Skeletal muscle tissue (tissue), 3 donors: ENCODE measurements at regions not wholly inside any gene's neighbourhood (a gene's known extent, or its start where the extent isn't known, plus 50 kb on each side); places are given as distances from the start of the nearest gene placed in this dataset.

ENCODE experiments used
- H3K27ac ChIP-seq: one replicate; pipeline ENCODE4 v1.7.0; 2013; ENCODE audit warnings: mild to moderate bottlenecking, low read depth, low read length, inconsistent platforms
- H3K27me3 ChIP-seq, 3 donors: one replicate each; pipeline ENCODE4 v1.7.0; 2013; ENCODE audit warnings: low read length in 3 of 3; ENCODE audit not compliant: control insufficient read depth in 3 of 3, insufficient read depth in 3 of 3
- H3K36me3 ChIP-seq, 3 donors: one replicate each; pipeline ENCODE4 v1.7.0; 2013; ENCODE audit warnings: low read length in 3 of 3; ENCODE audit not compliant: control insufficient read depth in 3 of 3, insufficient read depth in 3 of 3
- H3K4me1 ChIP-seq, 3 donors: one replicate each; pipeline ENCODE4 v1.7.0; 2013; ENCODE audit warnings: low read length in 3 of 3, mild to moderate bottlenecking in 3 of 3; ENCODE audit not compliant: control insufficient read depth in 3 of 3, insufficient read depth in 3 of 3
- H3K4me3 ChIP-seq, 3 donors: one replicate each; pipeline ENCODE4 v1.7.0; 2013; ENCODE audit warnings: low read length in 3 of 3
- H3K9ac ChIP-seq, 3 donors: one replicate each; pipeline ENCODE4 v1.7.0; 2013; ENCODE audit warnings: low read length in 3 of 3, mild to moderate bottlenecking in 3 of 3, moderate library complexity in 2 of 3, low read depth in 1 of 3
- H3K9me3 ChIP-seq, 3 donors: one replicate each; pipeline ENCODE4 v1.7.0; 2013; ENCODE audit warnings: low read length in 3 of 3; ENCODE audit not compliant: control insufficient read depth in 3 of 3
- donor health status: Osteomylitis.

GRCh38 chr6:164266851-164267250, 852.3 kb downstream of the QKI start:
- H3K4me1 ChIP-seq = no peaks in the 10 kb centered on the region

GRCh38 chr6:164262348-164262747, 847.8 kb downstream of the QKI start:
- Histone ChIP-seq H3K4me3 (no peak overlapping the region), H3K9me3 (no peaks in the 10 kb centered on the region), H3K4me1 (no peaks in the 10 kb centered on the region), H3K36me3 (no peaks in the 10 kb centered on the region), H3K27me3 (no peaks in the 10 kb centered on the region), H3K27ac (no peak overlapping the region), H3K9ac (no peak overlapping the region)

More at GRCh38 chr6:164266851-164267250, 852.3 kb downstream of the QKI start:
- Histone ChIP-seq H3K9me3 (peaks cover 0 to 3% (median 0%) of the 10 kb centered on the region in 3 donors), H3K27me3 (no peaks in the 10 kb centered on the region), H3K36me3 (no peaks in the 10 kb centered on the region), H3K27ac (no peak overlapping the region), H3K4me3 (no peak overlapping the region), H3K9ac (no peak overlapping the region)

DNA sequence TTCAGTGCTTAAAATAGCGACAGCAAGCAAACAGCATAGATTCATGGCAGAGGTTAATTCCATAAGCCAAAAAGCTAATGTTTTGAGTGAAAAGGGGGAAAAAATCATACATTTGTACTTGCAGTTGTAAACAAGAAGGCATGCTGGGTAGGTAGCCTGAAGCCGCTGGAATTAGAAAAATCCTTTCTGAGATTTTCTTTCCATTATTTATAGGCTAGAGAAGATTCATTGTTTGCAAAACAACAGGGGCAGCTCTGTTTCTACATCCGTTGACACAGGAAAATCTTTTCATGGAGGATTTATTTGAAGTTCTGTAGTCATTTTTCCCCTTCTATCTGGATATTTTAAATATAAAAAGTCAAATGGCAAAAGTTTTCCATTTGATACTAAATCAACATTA, 843.9 kb downstream of the QKI start:
- H3K36me3 ChIP-seq = no peaks in the 10 kb centered on the region
- H3K4me3 ChIP-seq = no peak overlapping the region

GRCh38 chr6:164252948-164253347, 838.4 kb downstream of the QKI start:
- H3K27me3 ChIP-seq = no peaks in the 10 kb centered on the region
- H3K4me3 ChIP-seq = no peak overlapping the region
- no peaks in the 10 kb centered on the region for H3K9me3 ChIP-seq
- H3K27ac ChIP-seq = no peak overlapping the region
- no peaks in the 10 kb centered on the region for H3K4me1 ChIP-seq
- H3K36me3 ChIP-seq = no peaks in the 10 kb centered on the region
- no peak overlapping the region for H3K9ac ChIP-seq

More for the DNA sequence above, 843.9 kb downstream of the QKI start:
- Histone ChIP-seq H3K27ac (no peak overlapping the region), H3K9me3 (no peaks in the 10 kb centered on the region), H3K9ac (no peak overlapping the region), H3K4me1 (no peaks in the 10 kb centered on the region), H3K27me3 (no peaks in the 10 kb centered on the region)

DNA sequence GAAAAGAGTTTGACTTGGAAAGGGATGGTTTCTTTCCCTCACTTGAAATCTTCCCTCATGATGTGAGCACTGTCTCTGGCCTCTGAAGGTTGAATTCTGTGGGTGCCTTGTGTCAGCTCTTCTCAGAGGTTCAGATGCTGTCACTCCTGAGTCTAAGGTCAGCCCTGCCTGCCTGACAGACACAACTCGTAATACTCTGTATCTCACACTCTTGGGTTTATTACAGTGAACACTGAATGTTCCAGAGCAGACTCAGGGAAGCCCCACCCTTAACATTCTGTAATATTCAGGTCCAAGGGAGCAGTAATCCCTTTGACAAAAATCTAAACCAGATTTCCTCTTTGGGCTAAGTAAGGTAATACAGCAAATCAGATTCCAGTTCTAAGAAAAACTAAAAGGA, 837.8 kb downstream of the QKI start:
- Histone ChIP-seq H3K9ac (no peak overlapping the region), H3K36me3 (no peaks in the 10 kb centered on the region), H3K4me1 (no peaks in the 10 kb centered on the region), H3K4me3 (no peak overlapping the region), H3K27ac (no peak overlapping the region), H3K9me3 (no peaks in the 10 kb centered on the region), H3K27me3 (no peaks in the 10 kb centered on the region)

- Histone ChIP-seq H3K9me3 (no peaks in the 10 kb centered on the region), H3K4me3 (no peak overlapping the region)
Observed at GRCh38 chr6:164247106-164247505, 832.6 kb downstream of the QKI start.

GRCh38 chr6:164246082-164246481, 831.6 kb downstream of the QKI start:
- Histone ChIP-seq H3K27me3 (no peaks in the 10 kb centered on the region), H3K4me3 (no peak overlapping the region)

More at GRCh38 chr6:164247106-164247505, 832.6 kb downstream of the QKI start:
- no peak overlapping the region for H3K9ac ChIP-seq
- H3K27me3 ChIP-seq = no peaks in the 10 kb centered on the region
- H3K4me1 ChIP-seq = no peaks in the 10 kb centered on the region
- H3K36me3 ChIP-seq = no peaks in the 10 kb centered on the region
- no peak overlapping the region for H3K27ac ChIP-seq

DNA sequence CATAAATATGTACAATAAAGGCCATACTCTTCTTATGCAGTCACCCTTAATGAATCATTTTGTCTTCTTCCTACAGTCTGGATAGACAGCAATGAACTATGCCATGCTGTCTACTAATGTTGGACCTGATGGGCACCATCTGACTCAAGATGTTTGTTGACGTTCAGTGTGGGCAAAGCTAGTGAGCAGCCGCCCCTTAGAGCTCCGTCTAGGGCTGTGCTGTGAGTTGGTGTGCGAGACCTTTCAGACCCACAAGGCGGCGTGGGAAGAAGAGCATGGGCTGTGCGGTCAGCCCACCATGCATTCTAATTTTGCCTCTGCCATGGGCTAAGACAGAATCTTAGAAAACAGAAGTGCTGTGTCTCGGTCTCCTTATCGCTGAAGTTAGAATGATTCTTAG, 829.4 kb downstream of the QKI start:
- H3K27me3 ChIP-seq = no peaks in the 10 kb centered on the region
- H3K9me3 ChIP-seq = no peaks in the 10 kb centered on the region
- H3K4me3 ChIP-seq = no peak overlapping the region
- no peak overlapping the region for H3K9ac ChIP-seq
- no peaks in the 10 kb centered on the region for H3K4me1 ChIP-seq
- no peak overlapping the region for H3K27ac ChIP-seq
- no peaks in the 10 kb centered on the region for H3K36me3 ChIP-seq

More at GRCh38 chr6:164246082-164246481, 831.6 kb downstream of the QKI start:
- no peaks in the 10 kb centered on the region for H3K4me1 ChIP-seq
- H3K36me3 ChIP-seq = no peaks in the 10 kb centered on the region
- H3K27ac ChIP-seq = no peak overlapping the region
- H3K9ac ChIP-seq = no peak overlapping the region
- H3K9me3 ChIP-seq = no peaks in the 10 kb centered on the region

- Histone ChIP-seq H3K27me3 (no peaks in the 10 kb centered on the region), H3K9ac (no peak overlapping the region), H3K36me3 (no peaks in the 10 kb centered on the region), H3K9me3 (no peaks in the 10 kb centered on the region), H3K27ac (no peak overlapping the region), H3K4me1 (no peaks in the 10 kb centered on the region), H3K4me3 (no peak overlapping the region)
Observed at GRCh38 chr6:164243012-164243610, 828.6 kb downstream of the QKI start.

DNA sequence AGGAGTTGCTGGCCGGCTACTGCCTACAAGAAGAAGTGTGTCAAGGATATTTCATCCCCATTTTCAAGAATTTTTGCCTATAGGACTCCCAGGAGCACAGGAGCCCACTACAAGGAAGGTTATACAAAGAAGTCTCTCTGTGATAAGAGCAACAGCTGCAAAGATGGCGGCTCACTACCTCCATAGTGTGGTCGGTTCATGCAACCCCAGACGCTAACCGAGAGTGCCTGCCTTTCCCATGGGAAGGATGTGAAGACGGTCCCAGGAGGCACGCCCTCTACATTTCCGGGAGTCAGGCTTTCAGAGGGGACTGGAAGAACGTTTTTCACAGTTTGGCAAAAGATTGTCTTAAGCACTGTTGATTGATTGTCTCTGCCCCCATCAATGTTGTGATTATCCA, 816.3 kb downstream of the QKI start:
- H3K4me1 ChIP-seq = no peaks in the 10 kb centered on the region
- no peaks in the 10 kb centered on the region for H3K27me3 ChIP-seq
- H3K9ac ChIP-seq = no peak overlapping the region
- H3K27ac ChIP-seq = no peak overlapping the region
- no peak overlapping the region for H3K4me3 ChIP-seq
- H3K36me3 ChIP-seq = no peaks in the 10 kb centered on the region
- no peaks in the 10 kb centered on the region for H3K9me3 ChIP-seq
